Testis (tissue), 2 donors: ENCODE measurements at regions not wholly inside any gene's neighbourhood (a gene's known extent, or its start where the extent isn't known, plus 50 kb on each side); places are given as distances from the start of the nearest gene placed in this dataset.

ENCODE experiments used
- DNase-seq: peaks from one replicate; pipeline ENCODE4 v3.0.0-alpha.2; 2019
- H3K27ac ChIP-seq, 2 donors: fragments of 200-600 bp; sonication (generic); one replicate each; pipeline ENCODE4 v1.5.1; 2019
- H3K27me3 ChIP-seq: fragments of 200-600 bp; sonication (generic); one replicate; pipeline ENCODE4 v1.5.1; 2019
- H3K36me3 ChIP-seq: fragments of 200-600 bp; sonication (generic); one replicate; pipeline ENCODE4 v1.5.1; 2017; ENCODE audit warnings: low read depth; ENCODE audit errors: missing control alignments
- H3K4me1 ChIP-seq: fragments of 200-600 bp; sonication (generic); one replicate; pipeline ENCODE4 v1.5.1; 2019
- H3K4me3 ChIP-seq, 2 donors: fragments of 200-600 bp; sonication (generic); one replicate each; pipeline ENCODE4 v1.5.1; 2017 to 2019
- H3K9me3 ChIP-seq: fragments of 200-600 bp; sonication (generic); one replicate; pipeline ENCODE4 v1.5.1; 2017
- POLR2A ChIP-seq: fragments of 450-650 bp; IDR thresholded peaks from one replicate; pipeline ENCODE4 v1.6.1; 2017; ENCODE audit warnings: antibody characterized with exemption, mild to moderate bottlenecking, moderate library complexity
- WGBS, 2 donors: methylation state at CpG; one replicate each; pipeline ENCODE4 v1.1.5; 2018; 5-methylcytosine and 5-hydroxymethylcytosine counted together
- intact Hi-C: fragments of 100-400 bp; cut with DNase I; formaldehyde crosslinking; loops from one replicate; pipeline ENCODE4 v1.15.1; 2023; ENCODE audit warnings: low total_unique reads
- TF ChIP-seq, protein P1 (sequence below), 3 experiments: fragments of 450-650 bp in 2 of 3; fragments of 200-600 bp in 1 of 3; sonication (generic) in 1 of 3; IDR thresholded peaks; one replicate each; pipeline ENCODE4 v1.5.1; 2016 to 2019; ENCODE audit warnings: antibody characterized with exemption in 3 of 3, mild to moderate bottlenecking in 2 of 3, moderate library complexity in 1 of 3

DNA sequence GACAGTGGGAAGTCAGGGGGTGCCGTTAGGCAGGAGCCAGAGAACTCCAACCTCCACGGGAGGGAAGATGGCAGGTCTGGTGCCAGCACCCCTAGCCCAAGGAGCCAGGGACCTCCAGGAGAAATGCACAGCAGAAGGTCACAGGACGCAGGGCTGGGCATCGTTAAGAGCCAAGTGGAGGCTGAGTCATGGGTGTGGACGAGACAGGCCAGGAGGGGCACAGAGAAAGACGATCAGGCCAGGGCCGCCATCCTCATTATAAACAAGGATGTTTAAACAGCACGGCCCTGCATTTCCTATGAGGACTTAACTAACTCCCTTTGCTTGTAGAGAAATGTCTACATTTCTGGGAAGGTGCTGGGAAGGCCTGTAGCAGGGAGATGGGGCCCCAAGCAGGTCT lies 77.9 kb upstream of the FZD10 start:
- DNase-seq = no peak
- intact Hi-C loops = no loop called here
- Histone ChIP-seq H3K27me3 (no peaks in the 10 kb centered on the region), H3K4me3 (no peak overlapping the region), H3K9me3 (no peaks in the 10 kb centered on the region), H3K4me1 (no peaks in the 10 kb centered on the region), H3K36me3 (no peaks in the 10 kb centered on the region), H3K27ac (no peak overlapping the region)
- WGBS, 2 donors = 77 to 83% methylated on average over 7 to 8 of the region's 8 CpGs
- no peak for TF ChIP-seq POLR2A
- TF ChIP-seq, protein P1, sequence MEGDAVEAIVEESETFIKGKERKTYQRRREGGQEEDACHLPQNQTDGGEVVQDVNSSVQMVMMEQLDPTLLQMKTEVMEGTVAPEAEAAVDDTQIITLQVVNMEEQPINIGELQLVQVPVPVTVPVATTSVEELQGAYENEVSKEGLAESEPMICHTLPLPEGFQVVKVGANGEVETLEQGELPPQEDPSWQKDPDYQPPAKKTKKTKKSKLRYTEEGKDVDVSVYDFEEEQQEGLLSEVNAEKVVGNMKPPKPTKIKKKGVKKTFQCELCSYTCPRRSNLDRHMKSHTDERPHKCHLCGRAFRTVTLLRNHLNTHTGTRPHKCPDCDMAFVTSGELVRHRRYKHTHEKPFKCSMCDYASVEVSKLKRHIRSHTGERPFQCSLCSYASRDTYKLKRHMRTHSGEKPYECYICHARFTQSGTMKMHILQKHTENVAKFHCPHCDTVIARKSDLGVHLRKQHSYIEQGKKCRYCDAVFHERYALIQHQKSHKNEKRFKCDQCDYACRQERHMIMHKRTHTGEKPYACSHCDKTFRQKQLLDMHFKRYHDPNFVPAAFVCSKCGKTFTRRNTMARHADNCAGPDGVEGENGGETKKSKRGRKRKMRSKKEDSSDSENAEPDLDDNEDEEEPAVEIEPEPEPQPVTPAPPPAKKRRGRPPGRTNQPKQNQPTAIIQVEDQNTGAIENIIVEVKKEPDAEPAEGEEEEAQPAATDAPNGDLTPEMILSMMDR (IDR thresholded peaks at IDR 0.05) = no peak

DNA sequence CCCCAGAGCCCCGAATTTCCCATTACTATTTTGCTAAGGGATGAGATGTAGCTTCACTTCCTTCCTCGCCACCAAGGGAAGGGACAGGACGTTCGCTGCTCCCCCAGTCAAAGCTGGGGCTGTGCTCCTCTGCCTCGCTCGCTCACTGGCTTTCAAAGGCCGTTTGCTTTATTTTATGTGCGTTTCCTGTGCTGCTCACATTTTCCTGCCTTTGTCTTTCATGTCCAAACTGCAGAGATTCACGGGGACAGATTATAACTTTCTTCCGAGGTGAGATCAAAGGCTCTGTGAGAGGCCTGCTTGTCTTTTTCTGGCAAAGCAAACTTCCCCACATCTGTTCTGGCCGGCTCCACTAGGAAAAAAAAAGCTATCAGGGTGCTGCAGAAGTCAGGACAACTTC lies 76.0 kb upstream of the FZD10 start:
- WGBS, 2 donors = 27 to 33% methylated on average over 11 of the region's 11 CpGs
- Histone ChIP-seq H3K9me3 (no peaks in the 10 kb centered on the region), H3K4me1 (no peaks in the 10 kb centered on the region), H3K36me3 (no peaks in the 10 kb centered on the region), H3K27me3 (no peaks in the 10 kb centered on the region), H3K27ac (no peak overlapping the region), H3K4me3 (no peak overlapping the region)
- no peak for TF ChIP-seq POLR2A
- TF ChIP-seq, protein P1 (IDR thresholded peaks at IDR 0.05) = no peak
- DNase-seq = no peak
- intact Hi-C loops = no loop called here

DNA sequence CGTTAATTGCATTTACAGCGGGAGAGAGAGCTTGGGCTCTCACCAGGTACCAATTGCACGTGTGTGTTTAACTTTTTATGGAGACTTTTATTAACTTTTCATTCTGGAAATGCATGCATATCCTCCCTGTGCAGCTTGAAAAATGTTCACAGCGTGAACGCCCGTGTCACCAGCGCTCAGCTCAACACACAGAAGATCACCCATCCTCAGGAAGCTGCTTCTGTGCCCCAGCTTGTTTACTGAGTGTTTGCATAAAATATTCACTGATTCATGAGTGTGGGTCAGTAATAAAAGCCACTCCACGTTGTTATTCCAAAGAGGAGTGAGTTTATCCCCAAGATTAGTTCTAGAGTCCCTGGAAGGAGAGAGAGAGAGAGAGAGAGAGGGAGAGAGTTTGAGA lies 75.5 kb upstream of the FZD10 start:
- TF ChIP-seq, protein P1 (IDR thresholded peaks at IDR 0.05) = no peak
- TF ChIP-seq POLR2A = no peak
- H3K27ac ChIP-seq = no peak overlapping the region

GRCh38 chr12:130087222-130087621 lies 75.0 kb upstream of the FZD10 start:
- Histone ChIP-seq H3K27ac (no peak overlapping the region), H3K36me3 (no peaks in the 10 kb centered on the region), H3K9me3 (no peaks in the 10 kb centered on the region), H3K4me1 (no peaks in the 10 kb centered on the region), H3K27me3 (no peaks in the 10 kb centered on the region), H3K4me3 (no peak overlapping the region)
- no peak for DNase-seq
- intact Hi-C loops = no loop called here
- 78 to 84% methylated on average over 11 of the region's 11 CpGs for WGBS, 2 donors
- no peak for TF ChIP-seq POLR2A

More for the DNA sequence above, 75.5 kb upstream of the FZD10 start:
- Histone ChIP-seq H3K4me1 (no peaks in the 10 kb centered on the region), H3K27me3 (no peaks in the 10 kb centered on the region), H3K4me3 (no peak overlapping the region), H3K9me3 (no peaks in the 10 kb centered on the region), H3K36me3 (no peaks in the 10 kb centered on the region)
- DNase-seq = no peak
- intact Hi-C loops = no loop called here
- 46 to 47% methylated on average over 8 of the region's 8 CpGs for WGBS, 2 donors

- WGBS, 2 donors = 68 to 82% methylated on average over 11 of the region's 11 CpGs
- intact Hi-C loops = no loop called here
- H3K36me3 ChIP-seq = no peaks in the 10 kb centered on the region
- H3K27ac ChIP-seq = no peak overlapping the region
- no peaks in the 10 kb centered on the region for H3K9me3 ChIP-seq
- no peak for TF ChIP-seq POLR2A
- TF ChIP-seq, protein P1 (IDR thresholded peaks at IDR 0.05) = no peak
- H3K4me3 ChIP-seq = no peak overlapping the region
- no peaks in the 10 kb centered on the region for H3K4me1 ChIP-seq
- no peaks in the 10 kb centered on the region for H3K27me3 ChIP-seq
- DNase-seq = no peak
Measured at GRCh38 chr12:130088504-130088903, 73.8 kb upstream of the FZD10 start.
